Upper lobe of left lung (tissue), 4 donors: ENCODE measurements at regions not wholly inside any gene's neighbourhood (a gene's known extent, or its start where the extent isn't known, plus 50 kb on each side); places are given as distances from the start of the nearest gene placed in this dataset.

Source experiments
- CTCF ChIP-seq, 6 experiments: fragments of 450-650 bp in 4 of 6; fragments of 200-600 bp in 2 of 6; sonication (generic) in 2 of 6; IDR thresholded peaks; one replicate each; pipeline ENCODE4 v1.5.1; 2016 to 2019; ENCODE audit warnings: antibody characterized with exemption in 6 of 6
- EP300 ChIP-seq, 4 donors: sonication (generic); formaldehyde crosslinking; IDR thresholded peaks; one replicate each; pipeline ENCODE4 v1.5.1; 2017; ENCODE audit warnings: antibody characterized with exemption in 4 of 4, control low read depth in 2 of 4
- POLR2A ChIP-seq, 4 donors: fragments of 450-650 bp; IDR thresholded peaks; one replicate each; pipeline ENCODE4 v1.5.1; 2016 to 2017; ENCODE audit warnings: antibody characterized with exemption in 4 of 4, mild to moderate bottlenecking in 2 of 4
- POLR2AphosphoS5 ChIP-seq, 2 donors: sonication (generic); formaldehyde crosslinking; IDR thresholded peaks; one replicate each; pipeline ENCODE4 v1.5.1; 2017; ENCODE audit warnings: antibody characterized with exemption in 2 of 2

DNA sequence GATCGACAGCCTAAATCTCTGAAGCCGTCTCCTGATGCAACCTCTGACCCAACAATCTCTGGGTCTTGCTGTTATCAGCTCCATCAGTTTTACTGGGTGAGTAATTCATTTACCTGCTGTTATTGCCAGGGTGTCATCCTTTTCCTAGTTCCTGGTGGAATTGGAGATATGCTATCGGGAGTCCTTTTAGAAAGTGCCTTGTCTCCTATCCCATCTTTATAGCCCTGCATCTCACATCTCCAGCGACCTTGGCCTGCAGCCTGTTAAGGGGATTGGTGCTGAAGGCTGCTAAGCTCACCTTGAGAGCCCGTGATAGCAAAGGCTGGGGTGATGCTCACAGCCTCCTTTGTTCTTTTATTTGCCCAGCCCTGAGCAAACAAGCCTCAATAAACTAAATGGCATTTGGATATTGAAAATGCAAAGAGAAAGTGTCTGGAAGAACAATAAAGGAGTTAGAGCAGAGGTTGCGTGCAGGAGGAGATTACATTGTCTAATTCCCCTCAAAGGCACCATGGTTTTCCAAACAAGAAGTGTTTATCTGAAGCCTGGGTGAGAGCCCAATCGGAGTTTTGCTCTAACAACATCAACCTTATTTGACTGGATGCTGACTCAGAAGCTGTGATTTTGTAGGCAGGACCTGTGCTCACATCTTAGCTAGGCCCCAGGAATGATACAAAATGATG is 101.8 kb downstream of the RPLP1 start:
- TF ChIP-seq CTCF (IDR thresholded peaks at IDR 0.05): no peak
- no peak for TF ChIP-seq POLR2AphosphoS5 (IDR thresholded peaks at IDR 0.05)
- no peak for TF ChIP-seq POLR2A (IDR thresholded peaks at IDR 0.05)
- TF ChIP-seq EP300 (IDR thresholded peaks at IDR 0.05): no peak
